SK-N-SH treated with all-trans-retinoic acid at 6 μM for 48 hours (cell line): ENCODE measurements at regions not wholly inside any gene's neighbourhood (a gene's known extent, or its start where the extent isn't known, plus 50 kb on each side); places are given as distances from the start of the nearest gene placed in this dataset.

Experiments
- ARNTL ChIP-seq: fragments of 450-650 bp; formaldehyde crosslinking; IDR thresholded peaks from 2 replicates; pipeline ENCODE4 v1.5.0; 2020; ENCODE audit warnings: low read depth, mild to moderate bottlenecking, moderate library complexity, borderline replicate concordance
- CREB5 ChIP-seq: fragments of 250-450 bp; sonication (Bioruptor Pico); IDR thresholded peaks from 2 replicates; pipeline ENCODE4 v1.5.1; 2020; ENCODE audit warnings: low read depth, mild to moderate bottlenecking, moderate library complexity
- OSR1 ChIP-seq: fragments of 250-450 bp; sonication (Bioruptor Pico); IDR thresholded peaks from 2 replicates; pipeline ENCODE4 v1.8.0; 2022; ENCODE audit warnings: moderate library complexity, mild to moderate bottlenecking, inconsistent platforms
- PPARA ChIP-seq: fragments of 250-450 bp; sonication (Bioruptor Pico); IDR thresholded peaks from 2 replicates; pipeline ENCODE4 v1.5.0; 2020; ENCODE audit warnings: mild to moderate bottlenecking, borderline replicate concordance
- TCF4 ChIP-seq: fragments of 250-450 bp; sonication (Bioruptor Pico); IDR thresholded peaks from 2 replicates; pipeline ENCODE4 v1.8.0; 2021; ENCODE audit warnings: mild to moderate bottlenecking, moderate library complexity, borderline replicate concordance
- ZC3H10 ChIP-seq: fragments of 250-450 bp; sonication (Bioruptor Pico); IDR thresholded peaks from 2 replicates; pipeline ENCODE4 v1.5.1; 2021; ENCODE audit warnings: mild to moderate bottlenecking, moderate library complexity
- ZFP3 ChIP-seq: fragments of 250-450 bp; sonication (Bioruptor Pico); IDR thresholded peaks from 2 replicates; pipeline ENCODE4 v1.5.0; 2020; ENCODE audit warnings: mild to moderate bottlenecking, moderate library complexity
- ZFP30 ChIP-seq: fragments of 450-650 bp; formaldehyde crosslinking; IDR thresholded peaks from 2 replicates; pipeline ENCODE4 v1.5.0; 2022; ENCODE audit warnings: mild to moderate bottlenecking, moderate library complexity
- ZNF565 ChIP-seq: fragments of 450-650 bp; formaldehyde crosslinking; conservative IDR thresholded peaks from 2 replicates; pipeline ENCODE4 v1.5.0; 2020; ENCODE audit warnings: low read depth, mild to moderate bottlenecking, moderate library complexity
- ZNF70 ChIP-seq: fragments of 450-650 bp; formaldehyde crosslinking; IDR thresholded peaks from 2 replicates; pipeline ENCODE4 v1.5.0; 2020; ENCODE audit warnings: mild to moderate bottlenecking, moderate library complexity

DNA sequence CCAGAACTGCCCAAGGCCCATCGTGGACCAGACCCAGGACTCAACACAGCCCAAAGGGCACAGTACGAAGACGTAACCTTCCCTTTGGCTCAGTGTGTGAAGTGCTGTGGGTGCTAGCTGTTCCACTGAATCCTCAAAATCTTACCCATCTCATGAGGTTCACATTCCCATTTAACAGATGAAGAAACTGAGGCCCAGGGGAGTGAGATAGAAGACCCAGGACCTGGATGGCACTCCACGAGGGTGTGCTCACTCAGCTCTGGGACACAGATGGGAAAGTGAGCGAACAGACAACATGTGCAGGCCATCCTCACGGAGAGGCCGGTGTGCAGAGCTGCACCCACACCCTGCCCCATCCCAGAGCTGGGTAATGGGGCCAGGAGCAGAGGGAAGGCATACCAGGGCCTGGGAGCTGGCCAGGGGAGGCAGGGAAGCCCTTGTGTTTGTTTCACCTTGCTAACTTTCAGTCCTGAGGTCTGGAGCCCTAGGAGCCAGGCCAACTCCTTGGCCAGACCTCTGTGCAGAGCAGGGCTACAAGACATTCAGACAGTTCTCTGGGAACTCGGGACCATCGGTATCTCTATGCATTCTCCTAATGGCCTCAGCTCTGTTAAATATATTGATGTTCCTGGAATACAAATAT lies 100.3 kb upstream of the ZMIZ1 start:
- TF ChIP-seq PPARA (CRISPR knock-in tag) = no peak
- TF ChIP-seq TCF4 = no peak
- no peak for TF ChIP-seq ARNTL
- no peak for TF ChIP-seq ZNF70 (CRISPR knock-in tag)
- TF ChIP-seq ZC3H10 (CRISPR knock-in tag) = no peak
- no peak for TF ChIP-seq OSR1 (CRISPR knock-in tag)
- no peak for TF ChIP-seq ZNF565 (CRISPR knock-in tag)
- no peak for TF ChIP-seq CREB5 (CRISPR knock-in tag)
- TF ChIP-seq ZFP3 (CRISPR knock-in tag) = no peak
- TF ChIP-seq ZFP30 = no peak
